ENCODE measurements at regions not wholly inside any gene's neighbourhood (a gene's known extent, or its start where the extent isn't known, plus 50 kb on each side); places are given as distances from the start of the nearest gene placed in this dataset.

- DNase-seq, result no peak
Measured at GRCh38 chr2:76572981-76573380, 862.3 kb upstream of the GCFC2 start.

GRCh38 chr2:76569819-76570218 lies 859.1 kb upstream of the GCFC2 start:
- DNase-seq, result no peak

GRCh38 chr2:76567478-76567877 lies 856.8 kb upstream of the GCFC2 start:
- DNase-seq, result no peak

- DNase-seq, result no peak
Measured at GRCh38 chr2:76564734-76565133, 854.0 kb upstream of the GCFC2 start.

GRCh38 chr2:76563730-76564129 lies 853.0 kb upstream of the GCFC2 start:
- DNase-seq, result no peak

GRCh38 chr2:76558157-76558556 lies 847.4 kb upstream of the GCFC2 start:
- no peak for DNase-seq

- no peak for DNase-seq
Measured at GRCh38 chr2:76556018-76556417, 845.3 kb upstream of the GCFC2 start.

GRCh38 chr2:76546207-76546606 lies 835.5 kb upstream of the GCFC2 start:
- no peak for DNase-seq

GRCh38 chr2:76544901-76545300 lies 834.2 kb upstream of the GCFC2 start:
- no peak for DNase-seq

- no peak for DNase-seq
Measured at GRCh38 chr2:76517574-76517909, 806.8 kb upstream of the GCFC2 start.

GRCh38 chr2:76516861-76517573 lies 806.3 kb upstream of the GCFC2 start:
- DNase-seq, result no peak

GRCh38 chr2:76512201-76512820 lies 801.6 kb upstream of the GCFC2 start:
- DNase-seq, result no peak

- DNase-seq, result no peak
Measured at GRCh38 chr2:76506538-76506937, 795.8 kb upstream of the GCFC2 start.

- DNase-seq, result no peak
Measured at GRCh38 chr2:76501641-76502040, 790.9 kb upstream of the GCFC2 start.

- DNase-seq, result no peak
Measured at GRCh38 chr2:76498360-76498759, 787.6 kb upstream of the GCFC2 start.

- DNase-seq, result no peak
Measured at GRCh38 chr2:76491503-76491902, 780.8 kb upstream of the GCFC2 start.

GRCh38 chr2:76478266-76479035 lies 767.7 kb upstream of the GCFC2 start:
- DNase-seq, result no peak

- no peak for DNase-seq
Measured at GRCh38 chr2:76472946-76473345, 762.2 kb upstream of the GCFC2 start.

GRCh38 chr2:76469066-76469465 lies 758.4 kb upstream of the GCFC2 start:
- DNase-seq, result no peak

- DNase-seq, result no peak
Measured at GRCh38 chr2:76467326-76467725, 756.6 kb upstream of the GCFC2 start.

GRCh38 chr2:76464310-76464709 lies 753.6 kb upstream of the GCFC2 start:
- DNase-seq, result no peak

- DNase-seq, result no peak
Measured at GRCh38 chr2:76461431-76461830, 750.7 kb upstream of the GCFC2 start.

GRCh38 chr2:76455910-76456309 lies 745.2 kb upstream of the GCFC2 start:
- no peak for DNase-seq

GRCh38 chr2:76450024-76450475 lies 739.3 kb upstream of the GCFC2 start:
- no peak for DNase-seq
